G401 (cell line): ENCODE measurements at regions not wholly inside any gene's neighbourhood (a gene's known extent, or its start where the extent isn't known, plus 50 kb on each side); places are given as distances from the start of the nearest gene placed in this dataset.

Source experiments
- DNase-seq: peaks from one replicate; pipeline ENCODE4 v3.0.0-alpha.2; 2015; ENCODE audit warnings: low spot score
- in situ Hi-C: cut with HindIII; loops from 2 replicates; pipeline ENCODE4 v1.10.0; 2016; ENCODE audit warnings: low sequenced_read_pairs, mixed read lengths

- no peak for DNase-seq
- in situ Hi-C loops, result no loop called here
Measured at GRCh38 chr2:147363181-147363580, 481.6 kb upstream of the ACVR2A start.

- in situ Hi-C loops, result no loop called here
- no peak for DNase-seq
Measured at GRCh38 chr2:147358375-147358774, 486.5 kb upstream of the ACVR2A start.

GRCh38 chr2:147356157-147356556 lies 488.7 kb upstream of the ACVR2A start:
- in situ Hi-C loops, result no loop called here
- no peak for DNase-seq

DNA sequence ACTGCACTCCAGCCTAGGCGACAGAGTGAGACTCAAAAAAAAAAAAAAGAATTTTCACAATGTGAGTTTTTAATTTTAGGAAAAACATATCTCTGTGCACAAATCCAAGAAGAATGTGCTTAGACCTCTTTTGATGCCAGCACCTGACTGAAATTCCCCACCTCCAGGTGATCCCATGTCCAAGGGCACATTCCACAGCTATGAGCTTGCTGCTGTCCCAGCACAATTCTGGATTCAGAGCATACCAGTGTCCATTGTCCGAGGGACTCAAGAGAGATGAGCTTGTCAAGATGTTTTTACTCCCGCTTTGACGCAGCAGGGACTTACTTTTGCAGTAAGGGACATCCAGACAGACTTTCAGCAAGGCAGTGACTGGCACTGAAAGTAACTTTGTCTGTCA lies 489.1 kb upstream of the ACVR2A start:
- in situ Hi-C loops, result no loop called here

GRCh38 chr2:147353072-147353381 lies 491.8 kb upstream of the ACVR2A start:
- DNase-seq, result no peak
- in situ Hi-C loops, result no loop called here

More for the DNA sequence above, 489.1 kb upstream of the ACVR2A start:
- no peak for DNase-seq

GRCh38 chr2:147352264-147353071 lies 492.4 kb upstream of the ACVR2A start:
- in situ Hi-C loops, result no loop called here
- no peak for DNase-seq

DNA sequence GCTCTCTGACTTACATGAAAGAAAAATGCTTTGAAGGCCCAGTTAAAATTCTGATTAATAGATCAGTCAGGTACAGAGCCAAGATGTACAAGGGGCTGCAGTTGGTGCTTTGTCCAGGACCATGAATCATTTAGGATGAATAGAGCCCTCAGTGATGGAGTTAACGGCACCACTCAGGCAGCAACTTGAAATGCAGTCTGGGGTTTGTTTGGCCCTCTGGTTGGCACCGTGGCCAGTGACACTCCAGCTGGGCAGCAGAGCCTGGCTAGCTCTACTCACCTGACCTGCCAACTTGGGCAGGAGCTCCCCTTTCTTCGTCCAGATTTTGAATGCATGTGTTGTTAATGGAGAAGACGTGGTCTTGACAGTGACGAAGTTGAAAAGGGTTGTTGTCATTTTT lies 493.0 kb upstream of the ACVR2A start:
- in situ Hi-C loops, result no loop called here
- no peak for DNase-seq

DNA sequence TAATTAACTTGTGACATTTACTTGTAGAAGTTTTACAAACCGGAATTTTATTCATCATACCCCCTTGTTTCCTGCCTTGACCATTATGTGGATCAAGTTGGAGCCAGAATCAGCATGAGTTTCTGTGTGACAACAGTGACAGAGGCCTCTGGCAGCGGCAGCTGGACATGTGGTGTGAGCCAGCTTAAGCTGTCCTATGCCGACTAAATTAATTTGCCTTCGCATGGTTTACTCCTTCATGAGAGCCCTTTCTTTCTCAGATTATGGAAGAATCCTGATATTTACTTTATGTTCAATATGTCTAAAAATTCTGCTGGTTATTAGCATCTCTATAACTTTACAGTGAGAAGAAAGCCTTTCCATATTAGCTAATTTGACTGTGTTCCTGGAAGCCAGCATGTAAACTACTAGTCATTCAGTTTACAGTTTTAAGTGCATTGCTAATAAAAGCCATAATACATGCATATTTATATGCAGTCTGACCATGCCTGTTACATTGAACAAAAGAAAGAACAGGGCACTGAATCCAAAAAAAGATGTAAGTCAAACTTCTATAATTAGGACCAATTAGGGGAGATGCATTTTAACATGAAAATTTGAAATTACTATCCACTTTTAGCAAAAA lies 495.8 kb upstream of the ACVR2A start:
- in situ Hi-C loops, result no loop called here
- no peak for DNase-seq

GRCh38 chr2:147346142-147346541 lies 498.7 kb upstream of the ACVR2A start:
- no peak for DNase-seq
- in situ Hi-C loops, result no loop called here

GRCh38 chr2:147345246-147345645 lies 499.6 kb upstream of the ACVR2A start:
- in situ Hi-C loops, result no loop called here
- no peak for DNase-seq

DNA sequence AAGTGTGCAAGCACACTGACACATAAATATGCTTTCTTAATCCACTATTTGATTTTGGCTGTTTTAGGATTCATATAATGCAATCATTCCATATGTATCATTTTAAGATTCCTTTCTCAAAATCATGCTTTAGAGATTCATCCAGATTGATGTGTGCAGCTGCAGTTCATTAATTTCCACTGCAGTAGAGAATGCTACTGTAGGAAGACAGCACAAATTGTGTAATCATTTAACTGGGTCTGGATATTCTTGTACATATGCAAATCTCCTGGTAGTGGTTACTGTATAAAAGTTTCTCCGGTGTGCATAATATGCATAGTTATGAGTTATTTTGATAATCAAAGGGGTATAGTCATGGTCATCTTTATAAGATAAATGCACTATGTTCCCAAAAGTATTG lies 502.5 kb upstream of the ACVR2A start:
- in situ Hi-C loops, result no loop called here
- DNase-seq, result no peak

DNA sequence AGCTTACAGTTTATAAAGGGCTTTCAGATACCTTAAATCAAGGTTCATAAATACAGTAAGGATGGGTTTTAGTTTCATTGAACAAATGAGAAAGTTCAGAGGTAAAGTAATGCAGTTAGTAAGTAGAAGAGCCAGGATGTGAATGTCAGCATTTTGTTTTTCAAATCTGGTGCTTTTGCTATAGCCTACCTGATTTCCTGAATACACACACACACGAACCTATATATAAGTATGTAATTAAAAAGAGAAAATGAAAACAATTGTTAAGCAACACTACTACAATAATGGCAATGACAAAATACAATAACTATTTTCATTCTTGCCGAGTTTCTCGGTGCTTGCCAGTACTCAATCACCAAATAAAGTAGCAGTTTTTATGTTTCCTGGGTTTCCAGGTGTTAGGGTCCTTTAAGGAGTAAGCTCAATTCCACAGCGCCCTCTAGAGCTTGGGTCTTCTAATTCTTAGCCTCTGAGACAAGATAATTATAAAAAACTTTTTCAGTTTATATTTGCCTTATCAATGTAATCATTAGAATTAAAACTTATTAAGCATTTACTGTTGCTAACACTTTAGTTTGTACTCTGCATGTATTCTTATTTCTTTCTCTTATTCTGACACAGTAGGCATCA lies 512.9 kb upstream of the ACVR2A start:
- in situ Hi-C loops, result no loop called here
- no peak for DNase-seq

- in situ Hi-C loops, result no loop called here
- no peak for DNase-seq
Measured at GRCh38 chr2:147330925-147331324, 513.9 kb upstream of the ACVR2A start.

DNA sequence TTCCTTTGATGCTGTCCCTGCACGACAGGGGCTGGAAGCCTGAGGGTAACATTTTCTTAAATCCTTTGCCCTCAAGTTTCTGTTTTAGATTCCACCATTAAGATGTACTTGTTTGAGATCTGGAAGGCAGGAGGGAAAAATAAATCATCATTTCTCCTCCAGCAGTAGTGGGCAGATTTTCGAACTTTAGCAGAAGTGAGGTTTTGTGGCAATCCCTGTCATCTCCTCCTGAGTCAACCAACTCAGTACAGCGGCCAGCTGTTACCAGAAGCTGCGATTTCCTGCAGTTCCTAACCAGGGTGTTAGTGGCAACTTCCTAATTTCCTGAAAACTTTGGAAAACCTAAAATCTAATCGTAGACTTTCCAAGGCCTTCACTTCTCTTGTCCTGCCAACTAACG lies 517.2 kb upstream of the ACVR2A start:
- in situ Hi-C loops, result no loop called here
- no peak for DNase-seq

DNA sequence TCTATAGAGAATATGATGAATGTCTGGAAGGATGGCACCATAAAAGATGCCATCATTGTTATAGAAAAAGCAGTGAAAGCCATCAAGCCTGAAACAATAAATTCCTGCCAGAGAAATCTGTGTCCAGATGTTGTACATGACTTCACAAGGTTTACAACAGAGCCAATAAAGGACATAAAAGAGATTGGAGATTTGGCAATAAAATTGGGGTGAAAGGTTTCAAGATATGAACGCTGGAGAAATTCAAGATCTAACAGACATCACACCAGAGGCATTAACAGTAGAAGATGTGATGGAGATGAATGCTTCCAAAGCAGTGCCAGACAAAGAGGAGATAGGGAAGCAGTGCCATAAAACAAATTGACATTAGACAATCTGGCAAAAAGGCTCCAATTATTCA lies 518.8 kb upstream of the ACVR2A start:
- in situ Hi-C loops, result no loop called here
- DNase-seq, result no peak

- in situ Hi-C loops, result no loop called here
- DNase-seq, result no peak
Measured at GRCh38 chr2:147320146-147320545, 524.7 kb upstream of the ACVR2A start.

DNA sequence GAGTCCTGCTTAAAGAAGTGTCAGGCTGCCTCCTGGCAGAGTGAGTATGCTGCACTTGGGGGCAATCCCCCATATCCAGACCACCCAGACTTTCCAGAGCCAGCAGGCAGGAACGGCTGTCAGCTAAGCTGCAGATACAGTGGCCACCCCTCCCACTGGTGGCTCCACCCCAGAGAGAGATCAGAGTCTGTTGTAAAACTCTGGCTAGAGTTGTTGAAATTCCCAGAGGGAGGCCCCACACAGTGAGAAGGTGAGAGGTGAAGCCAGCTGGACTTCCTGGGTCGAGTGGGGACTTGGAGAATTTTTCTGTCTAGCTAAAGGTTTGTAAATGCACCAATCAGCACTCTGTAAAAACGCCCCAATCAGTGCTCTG lies 533.8 kb upstream of the ACVR2A start:
- in situ Hi-C loops, result no loop called here
- DNase-seq, result no peak

- in situ Hi-C loops, result no loop called here
Measured at GRCh38 chr2:147310335-147311057, 534.3 kb upstream of the ACVR2A start.

GRCh38 chr2:147297820-147298219 lies 547.0 kb upstream of the ACVR2A start:
- in situ Hi-C loops, result no loop called here
- no peak for DNase-seq

More at GRCh38 chr2:147310335-147311057, 534.3 kb upstream of the ACVR2A start:
- DNase-seq, result no peak

DNA sequence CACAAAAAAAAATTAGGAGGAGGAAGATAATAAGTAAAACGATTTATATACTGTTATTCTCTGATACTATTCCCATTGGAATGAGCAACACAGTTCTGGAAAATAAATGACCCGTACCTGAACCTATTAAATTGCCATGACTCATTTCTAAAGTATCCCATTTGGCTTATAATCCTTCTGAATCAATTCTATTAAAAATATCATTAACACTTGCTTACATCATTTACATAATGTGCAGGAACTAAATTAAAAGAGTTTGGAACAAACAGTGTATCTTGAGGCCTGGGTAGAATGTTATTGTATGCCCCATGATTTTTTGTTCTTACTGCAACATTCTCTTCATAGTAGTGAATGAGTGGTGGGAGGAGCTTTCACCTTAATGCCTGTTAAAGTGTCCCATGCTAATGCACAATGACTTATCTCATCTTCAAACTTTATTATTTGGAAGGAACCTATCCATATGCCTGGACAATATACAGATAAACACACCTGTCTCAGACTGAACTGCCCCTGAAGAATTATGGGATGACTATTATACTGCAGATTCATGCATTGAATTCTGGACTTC lies 549.9 kb upstream of the ACVR2A start:
- in situ Hi-C loops, result no loop called here

More for the DNA sequence above, 549.9 kb upstream of the ACVR2A start:
- DNase-seq, result no peak
